ENCODE measurements at regions not wholly inside any gene's neighbourhood (a gene's known extent, or its start where the extent isn't known, plus 50 kb on each side); places are given as distances from the start of the nearest gene placed in this dataset.
"Not testable (repeated sequence)": the region's sequence is repeated elsewhere in the genome, so short reads cannot be mapped to it uniquely, and the experiment has no call there.

GRCh38 chr14:19120383-19120782 lies 153.1 kb downstream of the POTEM start:
- not testable (repeated sequence) for DNase-seq (ENCODE audit: low read depth in 1 of 2, low spot score in 1 of 2)

GRCh38 chr14:19126269-19127051 lies 159.2 kb downstream of the POTEM start:
- not testable (repeated sequence) for DNase-seq (ENCODE audit: low read depth in 1 of 2, low spot score in 1 of 2)

- DNase-seq (ENCODE audit: low read depth in 1 of 2, low spot score in 1 of 2): not testable (repeated sequence)
Observed at GRCh38 chr14:19127664-19128435, 160.6 kb downstream of the POTEM start.

- not testable (repeated sequence) for DNase-seq (ENCODE audit: low read depth in 1 of 2, low spot score in 1 of 2)
Observed at GRCh38 chr14:19131553-19131952, 164.3 kb downstream of the POTEM start.

GRCh38 chr14:19132013-19132835 lies 165.0 kb downstream of the POTEM start:
- not testable (repeated sequence) for DNase-seq (ENCODE audit: low read depth in 1 of 2, low spot score in 1 of 2)

GRCh38 chr14:19132836-19133120 lies 165.5 kb downstream of the POTEM start:
- DNase-seq (ENCODE audit: low read depth in 1 of 2, low spot score in 1 of 2): not testable (repeated sequence)

GRCh38 chr14:19157106-19157709 lies 190.0 kb downstream of the POTEM start:
- DNase-seq (ENCODE audit: low read depth in 1 of 2, low spot score in 1 of 2): not testable (repeated sequence)

- DNase-seq (ENCODE audit: low read depth in 1 of 2, low spot score in 1 of 2): not testable (repeated sequence)
Observed at GRCh38 chr14:19158012-19158411, 190.8 kb downstream of the POTEM start.

GRCh38 chr14:19158588-19158987 lies 191.4 kb downstream of the POTEM start:
- not testable (repeated sequence) for DNase-seq (ENCODE audit: low read depth in 1 of 2, low spot score in 1 of 2)

- DNase-seq (ENCODE audit: low read depth in 1 of 2, low spot score in 1 of 2): not testable (repeated sequence)
Observed at GRCh38 chr14:19159003-19159625, 191.9 kb downstream of the POTEM start.

GRCh38 chr14:19160379-19160778 lies 193.1 kb downstream of the POTEM start:
- not testable (repeated sequence) for DNase-seq (ENCODE audit: low read depth in 1 of 2, low spot score in 1 of 2)

GRCh38 chr14:19161251-19162033 lies 194.2 kb downstream of the POTEM start:
- not testable (repeated sequence) for DNase-seq (ENCODE audit: low read depth in 1 of 2, low spot score in 1 of 2)

GRCh38 chr14:19162034-19162706 lies 194.9 kb downstream of the POTEM start:
- not testable (repeated sequence) for DNase-seq (ENCODE audit: low read depth in 1 of 2, low spot score in 1 of 2)

- DNase-seq (ENCODE audit: low read depth in 1 of 2, low spot score in 1 of 2): not testable (repeated sequence)
Observed at GRCh38 chr14:19162920-19163319, 195.7 kb downstream of the POTEM start.

- DNase-seq (ENCODE audit: low read depth in 1 of 2, low spot score in 1 of 2): not testable (repeated sequence)
Observed at GRCh38 chr14:19163891-19164290, 196.7 kb downstream of the POTEM start.

GRCh38 chr14:19164426-19164825 lies 197.2 kb downstream of the POTEM start:
- DNase-seq (ENCODE audit: low read depth in 1 of 2, low spot score in 1 of 2): not testable (repeated sequence)

- not testable (repeated sequence) for DNase-seq (ENCODE audit: low read depth in 1 of 2, low spot score in 1 of 2)
Observed at GRCh38 chr14:19166056-19166455, 198.8 kb downstream of the POTEM start.

GRCh38 chr14:19167454-19168190 lies 200.4 kb downstream of the POTEM start:
- not testable (repeated sequence) for DNase-seq (ENCODE audit: low read depth in 1 of 2, low spot score in 1 of 2)
